H1 (cell line): ENCODE measurements at regions not wholly inside any gene's neighbourhood (a gene's known extent, or its start where the extent isn't known, plus 50 kb on each side); places are given as distances from the start of the nearest gene placed in this dataset.

Experiments used
- CTCF ChIA-PET: fragments of 300-600 bp; sonication (Branson Sonifier 250); formaldehyde crosslinking; loops from one replicate; lab custom pipeline; 2021; ENCODE audit not compliant: partially characterized antibody; lab: Charles Lee
- POLR2A ChIA-PET: fragments of 300-600 bp; sonication (Branson Sonifier 250); formaldehyde crosslinking; loops from one replicate; lab custom pipeline; 2021; ENCODE audit warnings: inconsistent platforms; ENCODE audit not compliant: partially characterized antibody; lab: Charles Lee
- DNase-seq, 2 experiments: peaks; one replicate each; pipeline versions ENCODE4 v3.0.0 to v3.0.0-alpha.2; 2010 to 2022; ENCODE audit warnings: low spot score in 2 of 2, low read depth in 1 of 2, mixed read lengths in 1 of 2
- FAIRE-seq: peaks from 2 replicates; lab custom pipeline; 2011; peaks lifted over from hg19 to GRCh38; lab: Jason Lieb, UNC
- H2AFZ ChIP-seq: 2 replicates; pipeline ENCODE4 v1.8.1; 2012; ENCODE audit warnings: low read length, inconsistent platforms
- H2AK5ac ChIP-seq: 2 replicates; pipeline ENCODE4 v1.6.1; 2013; ENCODE audit warnings: low read depth, low read length
- H2BK120ac ChIP-seq: replicated peaks from 2 replicates; pipeline ENCODE3; 2013; ENCODE audit warnings: low read depth, low read length, inconsistent platforms
- H2BK12ac ChIP-seq: 2 replicates; pipeline ENCODE4 v1.6.1; 2013; ENCODE audit warnings: low read depth, low read length
- H2BK15ac ChIP-seq: 2 replicates; pipeline ENCODE4 v1.6.1; 2013; ENCODE audit warnings: low read length
- H2BK20ac ChIP-seq: 2 replicates; pipeline ENCODE4 v1.6.1; 2013; ENCODE audit warnings: low read length
- H2BK5ac ChIP-seq: 2 replicates; pipeline ENCODE4 v1.6.1; 2013; ENCODE audit warnings: low read depth, low read length
- H3K14ac ChIP-seq: 2 replicates; pipeline ENCODE4 v1.6.1; 2013; ENCODE audit warnings: inconsistent platforms; ENCODE audit not compliant: insufficient read length
- H3K18ac ChIP-seq: 2 replicates; pipeline ENCODE4 v1.6.1; 2013; ENCODE audit warnings: low read length; ENCODE audit errors: extremely low read depth
- H3K23ac ChIP-seq: 2 replicates; pipeline ENCODE4 v1.6.1; 2013; ENCODE audit warnings: inconsistent platforms; ENCODE audit not compliant: insufficient read length
- H3K23me2 ChIP-seq: 2 replicates; pipeline ENCODE4 v1.6.1; 2013; ENCODE audit warnings: low read depth, low read length
- H3K27ac ChIP-seq: 2 replicates; pipeline ENCODE4 v1.6.1; 2011; ENCODE audit warnings: low read depth, low read length, inconsistent platforms
- H3K27me3 ChIP-seq, 4 experiments: replicated peaks in 1 of 4; 1 replicate in 1 of 4; 2 replicates in 3 of 4; pipeline versions ENCODE4 v1.6.1 to v1.8.1; 2011 to 2013; ENCODE audit warnings: low read length in 3 of 4, mild to moderate bottlenecking in 3 of 4, inconsistent platforms in 2 of 4, mixed read lengths in 2 of 4, moderate library complexity in 1 of 4; ENCODE audit not compliant: control insufficient read depth in 3 of 4, insufficient read depth in 3 of 4; ENCODE audit errors: extremely low read depth in 1 of 4
- H3K36me3 ChIP-seq, 4 experiments: 2 replicates each; pipeline versions ENCODE4 v1.6.1 to v1.8.1; 2011 to 2013; ENCODE audit warnings: mild to moderate bottlenecking in 4 of 4, low read length in 3 of 4, moderate library complexity in 2 of 4, control low read depth in 1 of 4, inconsistent platforms in 1 of 4; ENCODE audit not compliant: insufficient read depth in 4 of 4, control insufficient read depth in 2 of 4
- H3K4ac ChIP-seq: replicated peaks from 2 replicates; pipeline ENCODE3; 2013; ENCODE audit warnings: low read length, low read depth, mixed read lengths, inconsistent platforms; ENCODE audit not compliant: insufficient read length
- H3K4me1 ChIP-seq, 4 experiments: replicated peaks in 1 of 4; 1 replicate in 1 of 4; 2 replicates in 3 of 4; pipeline versions ENCODE4 v1.6.1 to v1.8.1; 2011 to 2013; ENCODE audit warnings: low read length in 3 of 4, inconsistent platforms in 2 of 4, mixed read lengths in 1 of 4; ENCODE audit not compliant: insufficient read depth in 4 of 4, control insufficient read depth in 3 of 4
- H3K4me2 ChIP-seq, 2 experiments: 2 replicates each; pipeline versions ENCODE4 v1.6.1 to v1.8.1; 2011 to 2013; ENCODE audit warnings: low read depth in 2 of 2, low read length in 2 of 2, control low read depth in 1 of 2, inconsistent platforms in 1 of 2, mild to moderate bottlenecking in 1 of 2; ENCODE audit not compliant: insufficient read depth in 1 of 2
- H3K4me3 ChIP-seq, 4 experiments: fragments of 200-600, 300-600 bp in 1 of 4; sonication (generic), shearing (Covaris generic), sonication (Bioruptor Twin) in 1 of 4; 2 replicates each; pipeline versions ENCODE4 v1.5.1 to v1.8.1; 2011 to 2016; ENCODE audit warnings: low read length in 4 of 4, low read depth in 3 of 4, control low read depth in 2 of 4, inconsistent platforms in 2 of 4, mild to moderate bottlenecking in 2 of 4, mixed read lengths in 1 of 4, moderate library complexity in 1 of 4; ENCODE audit not compliant: insufficient read depth in 2 of 4; ENCODE audit errors: extremely low read depth in 1 of 4
- H3K56ac ChIP-seq: replicated peaks from 2 replicates; pipeline ENCODE3; 2013; ENCODE audit warnings: low read depth, mild to moderate bottlenecking, mixed read lengths, low read length, inconsistent platforms; ENCODE audit not compliant: insufficient read length
- H3K79me1 ChIP-seq: 2 replicates; pipeline ENCODE4 v1.6.1; 2013; ENCODE audit warnings: low read depth, low read length, control low read depth
- H3K79me2 ChIP-seq, 2 experiments: 2 replicates each; pipeline versions ENCODE4 v1.6.1 to v1.8.1; 2012 to 2013; ENCODE audit warnings: low read length in 2 of 2, mild to moderate bottlenecking in 2 of 2, inconsistent platforms in 1 of 2; ENCODE audit not compliant: insufficient read depth in 2 of 2, control insufficient read depth in 1 of 2
- H3K9ac ChIP-seq, 4 experiments: replicated peaks in 1 of 4; 1 replicate in 1 of 4; 2 replicates in 3 of 4; pipeline versions ENCODE4 v1.6.1 to v1.8.1; 2011 to 2013; ENCODE audit warnings: low read depth in 3 of 4, low read length in 3 of 4, control low read depth in 2 of 4, mild to moderate bottlenecking in 2 of 4, moderate library complexity in 2 of 4, inconsistent platforms in 1 of 4; ENCODE audit errors: extremely low read depth in 1 of 4
- H3K9me3 ChIP-seq, 2 experiments: 2 replicates each; pipeline versions ENCODE4 v1.6.1 to v1.8.1; 2012 to 2013; ENCODE audit warnings: mild to moderate bottlenecking in 2 of 2, moderate library complexity in 2 of 2, control low read depth in 1 of 2, inconsistent platforms in 1 of 2, low read depth in 1 of 2, low read length in 1 of 2, mixed read lengths in 1 of 2; ENCODE audit not compliant: insufficient read depth in 2 of 2
- H4K20me1 ChIP-seq, 2 experiments: replicated peaks in 1 of 2; 2 replicates each; pipeline versions ENCODE3 to v1.8.1; 2011 to 2013; ENCODE audit warnings: inconsistent platforms in 2 of 2, low read length in 2 of 2, mild to moderate bottlenecking in 1 of 2; ENCODE audit not compliant: insufficient read depth in 2 of 2, control insufficient read depth in 1 of 2
- H4K5ac ChIP-seq: 2 replicates; pipeline ENCODE4 v1.6.1; 2013; ENCODE audit warnings: low read length, low read depth, mixed read lengths, inconsistent platforms; ENCODE audit not compliant: insufficient read length
- H4K8ac ChIP-seq: 2 replicates; pipeline ENCODE4 v1.8.0; 2013; ENCODE audit warnings: mild to moderate bottlenecking, moderate library complexity, low read length, inconsistent platforms; ENCODE audit not compliant: insufficient read depth; ENCODE audit errors: extremely low read depth
- H4K91ac ChIP-seq: replicated peaks from 2 replicates; pipeline ENCODE3; 2013; ENCODE audit warnings: low read length, mixed read lengths, inconsistent platforms; ENCODE audit not compliant: insufficient read length
- BRCA1 ChIP-seq: IDR thresholded peaks from 2 replicates; pipeline ENCODE4 v1.6.1; 2012; ENCODE audit warnings: low read depth, low read length, improper control_type of control experiment
- CHD2 ChIP-seq: IDR thresholded peaks from 2 replicates; pipeline ENCODE4 v1.6.1; 2012; ENCODE audit warnings: low read length, improper control_type of control experiment
- CTBP2 ChIP-seq: IDR thresholded peaks from 2 replicates; pipeline ENCODE4 v1.7.0; 2011; ENCODE audit warnings: borderline replicate concordance, mild to moderate bottlenecking, moderate library complexity, mixed read lengths, low read length; ENCODE audit not compliant: insufficient read depth, insufficient read length
- EZH2 ChIP-seq: fragments of 200-600 bp; sonication (generic); IDR thresholded peaks from 2 replicates; pipeline ENCODE4 v1.7.1; 2012; ENCODE audit warnings: low read depth, mild to moderate bottlenecking, moderate library complexity, low read length, inconsistent platforms; ENCODE audit not compliant: severe bottlenecking
- HDAC2 ChIP-seq, 2 experiments: fragments of 300-600 bp in 1 of 2; sonication (generic) in 1 of 2; IDR thresholded peaks; 2 replicates each; pipeline ENCODE4 v1.6.1; 2011 to 2012; ENCODE audit warnings: low read depth in 2 of 2, low read length in 2 of 2, mild to moderate bottlenecking in 2 of 2, moderate library complexity in 2 of 2, borderline replicate concordance in 1 of 2, inconsistent platforms in 1 of 2
- JUND ChIP-seq: IDR thresholded peaks from 2 replicates; pipeline ENCODE4 v1.6.1; 2011; ENCODE audit warnings: mild to moderate bottlenecking, improper control_type of control experiment, low read length
- KDM5A ChIP-seq: fragments of 200-600 bp; IDR thresholded peaks from 2 replicates; pipeline ENCODE4 v1.7.1; 2012; ENCODE audit warnings: mild to moderate bottlenecking, low read length, inconsistent platforms, mixed read lengths
- NRF1 ChIP-seq: IDR thresholded peaks from 2 replicates; pipeline ENCODE4 v1.6.1; 2011; ENCODE audit warnings: mild to moderate bottlenecking, low read depth, low read length, improper control_type of control experiment
- PHF8 ChIP-seq: fragments of 200-600 bp; sonication (generic); conservative IDR thresholded peaks from 2 replicates; pipeline ENCODE4 v1.7.1; 2012; ENCODE audit warnings: low read depth, mild to moderate bottlenecking, inconsistent platforms, low read length, moderate library complexity
- RBBP5 ChIP-seq: IDR thresholded peaks from 2 replicates; pipeline ENCODE4 v1.7.1; 2012; ENCODE audit warnings: low read depth, mild to moderate bottlenecking, inconsistent platforms, low read length, moderate library complexity, borderline replicate concordance
- SIX5 ChIP-seq: IDR thresholded peaks from 2 replicates; pipeline ENCODE4 v1.6.1; 2011; ENCODE audit warnings: mild to moderate bottlenecking, low read depth, low read length
- SP1 ChIP-seq: IDR thresholded peaks from 2 replicates; pipeline ENCODE4 v1.6.1; 2011; ENCODE audit warnings: low read depth, low read length
- ZNF274 ChIP-seq: IDR thresholded peaks from 2 replicates; pipeline ENCODE4 v1.7.0; 2012; ENCODE audit warnings: low read length, borderline replicate concordance; ENCODE audit errors: extremely low read depth
- WGBS, 2 experiments: shearing (Covaris generic) in 1 of 2; methylation state at CpG; one replicate each; pipeline versions ENCODE4 v1.1.6 to v1.1.7; 2013 to 2015; ENCODE audit warnings: low lambda C conversion rate in 2 of 2, mixed read lengths in 2 of 2, inconsistent platforms in 1 of 2, low coverage in 1 of 2, missing lambda C conversion rate in 1 of 2; ENCODE audit not compliant: insufficient replicate concordance in 2 of 2, insufficient coverage in 1 of 2, insufficient read length in 1 of 2; ENCODE audit errors: extremely low coverage in 1 of 2, missing lambda C conversion rate in 1 of 2; 5-methylcytosine and 5-hydroxymethylcytosine counted together

- TF ChIP-seq RBBP5, result no peak
Measured at GRCh38 chr1:118815909-118816308, 172.2 kb downstream of the TBX15 start (continued).

GRCh38 chr1:118812555-118812954, 175.6 kb downstream of the TBX15 start:
- no peak overlapping the region for H3K23ac ChIP-seq
- POLR2A ChIA-PET, result no interaction called here
- no peak for FAIRE-seq

More at GRCh38 chr1:118812555-118812954, 175.6 kb downstream of the TBX15 start:
- H3K9ac ChIP-seq, result no peak overlapping the region
- no peak overlapping the region for H4K5ac ChIP-seq
- H3K4me1 ChIP-seq, result no peaks in the 10 kb centered on the region
- TF ChIP-seq SIX5, result no peak
- TF ChIP-seq PHF8, result no peak
- TF ChIP-seq KDM5A, result no peak
- TF ChIP-seq ZNF274, result no peak
- no peak for TF ChIP-seq BRCA1
- TF ChIP-seq JUND, result no peak
- no peak for TF ChIP-seq HDAC2 (IDR thresholded peaks at IDR 0.05; ENCODE audit: borderline replicate concordance in 1 of 2, low read depth in 2 of 2, low read length in 2 of 2)
- TF ChIP-seq RBBP5, result no peak
- no peak for TF ChIP-seq CTBP2
- no peak for TF ChIP-seq NRF1
- no peak for TF ChIP-seq SP1
- no peak for TF ChIP-seq CHD2
- TF ChIP-seq EZH2, result no peak
- TF ChIP-seq, all 59 proteins: peak for 0
- no peaks in the 10 kb centered on the region for H3K79me1 ChIP-seq
- H3K4me3 ChIP-seq, result no peak overlapping the region
- H4K91ac ChIP-seq, result no peak overlapping the region
- no peak overlapping the region for H3K4ac ChIP-seq
- no peaks in the 10 kb centered on the region for H3K36me3 ChIP-seq
- H3K9me3 ChIP-seq, result no peaks in the 10 kb centered on the region
- no peak overlapping the region for H2AFZ ChIP-seq
- H4K8ac ChIP-seq, result no peak overlapping the region
- no peak overlapping the region for H2AK5ac ChIP-seq
- CTCF ChIA-PET, result no interaction called here
- H3K18ac ChIP-seq, result no peak overlapping the region
- no peak overlapping the region for H3K4me2 ChIP-seq
- H3K79me2 ChIP-seq, result no peaks in the 10 kb centered on the region
- H2BK20ac ChIP-seq, result no peak overlapping the region
- no peak overlapping the region for H3K56ac ChIP-seq
- H2BK120ac ChIP-seq, result no peak overlapping the region
- H4K20me1 ChIP-seq, result no peaks in the 10 kb centered on the region
- H3K27ac ChIP-seq, result no peak overlapping the region
- H2BK5ac ChIP-seq, result no peak overlapping the region
- no peak overlapping the region for H3K14ac ChIP-seq
- WGBS, 2 experiments, result 91% methylated on average over 4 of the region's 4 CpGs; no CpG with 5 or more reads in 1 of the 2 experiments
- DNase-seq, result no peak
- no peaks in the 10 kb centered on the region for H3K23me2 ChIP-seq
- no peak overlapping the region for H2BK12ac ChIP-seq
- no peaks in the 10 kb centered on the region for H3K27me3 ChIP-seq
- no peak overlapping the region for H2BK15ac ChIP-seq
